HepG2 (cell line): ENCODE measurements at regions not wholly inside any gene's neighbourhood (a gene's known extent, or its start where the extent isn't known, plus 50 kb on each side); places are given as distances from the start of the nearest gene placed in this dataset.

Source experiments
- ATAC-seq: fragments of 200-7000 bp; cut with Tn5 transposase; 3 replicates; pipeline ENCODE4 v1.9.1; 2020; ENCODE audit warnings: mild to moderate bottlenecking, moderate library complexity
- BruUV-seq: library from RNA; stranded (reverse); fragments of 400-500 nt; replicated peaks from 2 replicates; lab custom pipeline; 2021; lab: Mats Ljungman, UMichigan
- CTCF ChIA-PET: fragments of 300-600 bp; formaldehyde crosslinking; extraction: SDS; loops from one replicate; lab custom pipeline; 2021; ENCODE audit warnings: low total read pairs, inconsistent platforms, low intra/inter-chr PET ratio; lab: Yijun Ruan, JAX
- POLR2A ChIA-PET: fragments of 350-600 bp; sonication (Branson Sonifier 250); formaldehyde crosslinking; loops from one replicate; lab custom pipeline; 2020; ENCODE audit warnings: antibody characterized with exemption, inconsistent platforms; lab: Yijun Ruan, JAX
- DNase-seq: peaks from one replicate; pipeline ENCODE4 v3.0.0-alpha.2; 2015; ENCODE audit warnings: low spot score
- FAIRE-seq: peaks from 3 replicates; lab custom pipeline; 2011; peaks lifted over from hg19 to GRCh38; lab: Jason Lieb, UNC
- H2AFZ ChIP-seq: one replicate; pipeline ENCODE4 v1.6.1; 2011; ENCODE audit warnings: low read length, inconsistent platforms
- H3K27ac ChIP-seq: fragments of 300-600 bp; 3 replicates; pipeline ENCODE4 v1.8.0; 2011; ENCODE audit warnings: mixed run types, mild to moderate bottlenecking, mixed read lengths, low read length, inconsistent platforms; ENCODE audit not compliant: insufficient read depth; ENCODE audit errors: extremely low read length
- H3K27me3 ChIP-seq, 2 experiments: fragments of 200-600 bp in 1 of 2; 2 replicates in 1 of 2; 3 replicates in 1 of 2; pipeline versions ENCODE4 v1.6.0 to v1.8.0; 2011; ENCODE audit warnings: low read length in 2 of 2, mild to moderate bottlenecking in 2 of 2, moderate library complexity in 2 of 2, inconsistent platforms in 1 of 2; ENCODE audit not compliant: insufficient read depth in 2 of 2, control insufficient read depth in 1 of 2
- H3K36me3 ChIP-seq, 2 experiments: fragments of 200-600 bp in 1 of 2; replicated peaks in 1 of 2; 2 replicates in 1 of 2; 3 replicates in 1 of 2; pipeline versions ENCODE4 v1.5.1 to v1.8.0; 2011; ENCODE audit warnings: low read length in 2 of 2, inconsistent platforms in 1 of 2; ENCODE audit not compliant: insufficient read depth in 2 of 2, control insufficient read depth in 1 of 2
- H3K4me1 ChIP-seq: 2 replicates; pipeline ENCODE4 v1.5.1; 2012; ENCODE audit warnings: low read length, inconsistent platforms; ENCODE audit not compliant: insufficient read depth
- H3K4me2 ChIP-seq: 2 replicates; pipeline ENCODE4 v1.6.0; 2011; ENCODE audit warnings: low read depth, low read length, inconsistent platforms
- H3K4me3 ChIP-seq, 3 experiments: fragments of 200-600 bp in 1 of 3; sonication (generic), shearing (Covaris generic) in 1 of 3; replicated peaks in 1 of 3; 2 replicates each; pipeline ENCODE4 v1.5.1; 2011 to 2016; ENCODE audit warnings: low read length in 3 of 3, inconsistent platforms in 2 of 3, low read depth in 2 of 3, mild to moderate bottlenecking in 2 of 3, control low read depth in 1 of 3, mixed read lengths in 1 of 3; ENCODE audit not compliant: insufficient read depth in 1 of 3
- H3K79me2 ChIP-seq: one replicate; pipeline ENCODE4 v1.6.1; 2011; ENCODE audit warnings: low read length, inconsistent platforms; ENCODE audit not compliant: insufficient read depth
- H3K9ac ChIP-seq: 2 replicates; pipeline ENCODE4 v1.6.0; 2011; ENCODE audit warnings: mild to moderate bottlenecking, low read depth, low read length, inconsistent platforms; ENCODE audit not compliant: insufficient read depth
- H3K9me3 ChIP-seq: 2 replicates; pipeline ENCODE4 v1.5.1; 2012; ENCODE audit warnings: mild to moderate bottlenecking, low read length
- H4K20me1 ChIP-seq: 2 replicates; pipeline ENCODE4 v1.6.0; 2011; ENCODE audit warnings: inconsistent platforms, mild to moderate bottlenecking, low read length, moderate library complexity; ENCODE audit not compliant: insufficient read depth
- FOSL2 ChIP-seq: sonication (generic); formaldehyde crosslinking; IDR thresholded peaks from 2 replicates; pipeline ENCODE4 v1.4.0; 2020; ENCODE audit warnings: missing genetic modification reagents
- PTBP1 ChIP-seq: fragments of 200-400 bp; formaldehyde crosslinking; IDR thresholded peaks from 2 replicates; pipeline ENCODE4 v1.6.1; 2018; ENCODE audit warnings: low read length, low read depth; ENCODE audit not compliant: poor library complexity, severe bottlenecking
- RARG ChIP-seq: sonication (generic); formaldehyde crosslinking; IDR thresholded peaks from 2 replicates; pipeline ENCODE4 v1.4.0; 2020; ENCODE audit warnings: low read depth, mild to moderate bottlenecking, missing genetic modification reagents
- RXRA ChIP-seq: sonication (generic); formaldehyde crosslinking; IDR thresholded peaks from 2 replicates; pipeline ENCODE4 v1.5.1; 2020; ENCODE audit warnings: missing genetic modification reagents
- SETDB1 ChIP-seq: sonication (generic); formaldehyde crosslinking; IDR thresholded peaks from 2 replicates; pipeline ENCODE4 v1.5.1; 2020; ENCODE audit warnings: missing genetic modification reagents, mild to moderate bottlenecking, borderline replicate concordance
- SP5 ChIP-seq: IDR thresholded peaks from 2 replicates; pipeline ENCODE4 v1.6.1; 2016; ENCODE audit warnings: low read depth, borderline replicate concordance
- ZMYM3 ChIP-seq: sonication (generic); formaldehyde crosslinking; IDR thresholded peaks from 2 replicates; pipeline ENCODE4 v1.5.1; 2020; ENCODE audit warnings: mild to moderate bottlenecking, missing genetic modification reagents
- ZNF431 ChIP-seq: sonication (generic); formaldehyde crosslinking; IDR thresholded peaks from 2 replicates; pipeline ENCODE4 v1.9.0; 2022; ENCODE audit warnings: missing genetic modification reagents, low read depth, mild to moderate bottlenecking, borderline replicate concordance
- WGBS: methylation state at CpG from one replicate; pipeline ENCODE4 v1.1.6; 2017; ENCODE audit warnings: low lambda C conversion rate; 5-methylcytosine and 5-hydroxymethylcytosine counted together
- in situ Hi-C: cut with HindIII; loops from 2 replicates; pipeline ENCODE4 v1.10.0; 2017; ENCODE audit warnings: low pct_unique_long_range_greater_than_20kb; ENCODE audit not compliant: extremely low pct_ligation_motif_present
- intact Hi-C: fragments of 100-400 bp; cut with micrococcal nuclease; formaldehyde crosslinking; loops from one replicate; pipeline ENCODE4 v1.10.0; 2022; ENCODE audit not compliant: unreplicated experiment
- TF ChIP-seq, protein P1 (sequence below): IDR thresholded peaks from 2 replicates; pipeline ENCODE4 v1.6.1; 2016
- TF ChIP-seq, protein P2 (sequence below): sonication (generic); formaldehyde crosslinking; IDR thresholded peaks from 2 replicates; pipeline ENCODE4 v1.4.0; 2020; ENCODE audit warnings: mild to moderate bottlenecking, missing genetic modification reagents
- TF ChIP-seq, protein P3 (sequence below): sonication (generic); formaldehyde crosslinking; conservative IDR thresholded peaks from 2 replicates; pipeline ENCODE4 v1.4.0; 2020; ENCODE audit warnings: mild to moderate bottlenecking, missing genetic modification reagents, moderate library complexity
- TF ChIP-seq, protein P4 (sequence below): sonication (generic); formaldehyde crosslinking; IDR thresholded peaks from 2 replicates; pipeline ENCODE4 v1.8.0; 2022; ENCODE audit warnings: missing genetic modification reagents, low read depth, mild to moderate bottlenecking, borderline replicate concordance
- TF ChIP-seq, protein P5 (sequence below): sonication (generic); formaldehyde crosslinking; IDR thresholded peaks from 2 replicates; pipeline ENCODE4 v1.4.0; 2020; ENCODE audit warnings: missing genetic modification reagents

DNA sequence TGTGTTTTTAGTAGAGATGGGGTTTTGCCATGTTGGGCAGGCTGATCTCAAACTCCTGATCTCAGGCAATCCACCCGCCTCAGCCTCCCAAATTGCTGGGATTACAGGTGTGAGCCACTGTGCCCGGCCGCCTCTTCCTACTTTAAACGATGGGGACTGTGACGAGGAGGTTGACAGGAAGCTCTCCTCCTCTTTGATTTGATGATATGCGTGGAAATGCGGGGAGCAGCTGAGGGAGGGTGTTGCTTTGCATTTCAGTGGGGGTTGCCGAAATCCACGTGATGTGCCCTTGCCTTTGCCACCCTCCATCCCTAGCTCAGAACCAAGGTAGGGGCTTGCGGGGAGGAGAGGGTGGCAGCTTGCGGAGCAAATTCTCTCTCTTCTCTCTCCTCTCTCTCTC, 189.6 kb downstream of the AACS start:
- ChIA-PET POLR2A (no interaction called here), CTCF (no interaction called here)
- DNase-seq (no peak), ATAC-seq (no peak), FAIRE-seq (no peak)
- H3K9ac ChIP-seq: no peak overlapping the region
- H3K4me2 ChIP-seq: no peak overlapping the region
- no peaks in the 10 kb centered on the region for H3K79me2 ChIP-seq
- H3K27ac ChIP-seq: no peak overlapping the region
- BruUV-seq: no TSS peak
- peaks cover 3 to 40% of the 10 kb centered on the region in 2 experiments for H3K27me3 ChIP-seq
- in situ Hi-C loops (no loop called here), intact Hi-C loops (no loop called here)
- no peak overlapping the region for H2AFZ ChIP-seq
- 30% methylated on average over 11 of the region's 11 CpGs for WGBS
- H3K4me3 ChIP-seq: no peak overlapping the region
- no peaks in the 10 kb centered on the region for H3K36me3 ChIP-seq
- H3K4me1 ChIP-seq: no peaks in the 10 kb centered on the region
- no peaks in the 10 kb centered on the region for H4K20me1 ChIP-seq
- H3K9me3 ChIP-seq: no peaks in the 10 kb centered on the region
- TF ChIP-seq ZNF431 (CRISPR knock-in tag) (no peak), RARG (no peak), FOSL2 (CRISPR knock-in tag) (no peak), PTBP1 (no peak), RXRA (no peak), ZMYM3 (CRISPR knock-in tag) (no peak), SP5 (no peak), SETDB1 (CRISPR knock-in tag) (no peak)
- TF ChIP-seq, protein P1, sequence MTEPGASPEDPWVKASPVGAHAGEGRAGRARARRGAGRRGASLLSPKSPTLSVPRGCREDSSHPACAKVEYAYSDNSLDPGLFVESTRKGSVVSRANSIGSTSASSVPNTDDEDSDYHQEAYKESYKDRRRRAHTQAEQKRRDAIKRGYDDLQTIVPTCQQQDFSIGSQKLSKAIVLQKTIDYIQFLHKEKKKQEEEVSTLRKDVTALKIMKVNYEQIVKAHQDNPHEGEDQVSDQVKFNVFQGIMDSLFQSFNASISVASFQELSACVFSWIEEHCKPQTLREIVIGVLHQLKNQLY (CRISPR knock-in tag): no peak
- TF ChIP-seq, protein P2, sequence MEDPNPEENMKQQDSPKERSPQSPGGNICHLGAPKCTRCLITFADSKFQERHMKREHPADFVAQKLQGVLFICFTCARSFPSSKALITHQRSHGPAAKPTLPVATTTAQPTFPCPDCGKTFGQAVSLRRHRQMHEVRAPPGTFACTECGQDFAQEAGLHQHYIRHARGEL (CRISPR knock-in tag): no peak
- TF ChIP-seq, protein P3, sequence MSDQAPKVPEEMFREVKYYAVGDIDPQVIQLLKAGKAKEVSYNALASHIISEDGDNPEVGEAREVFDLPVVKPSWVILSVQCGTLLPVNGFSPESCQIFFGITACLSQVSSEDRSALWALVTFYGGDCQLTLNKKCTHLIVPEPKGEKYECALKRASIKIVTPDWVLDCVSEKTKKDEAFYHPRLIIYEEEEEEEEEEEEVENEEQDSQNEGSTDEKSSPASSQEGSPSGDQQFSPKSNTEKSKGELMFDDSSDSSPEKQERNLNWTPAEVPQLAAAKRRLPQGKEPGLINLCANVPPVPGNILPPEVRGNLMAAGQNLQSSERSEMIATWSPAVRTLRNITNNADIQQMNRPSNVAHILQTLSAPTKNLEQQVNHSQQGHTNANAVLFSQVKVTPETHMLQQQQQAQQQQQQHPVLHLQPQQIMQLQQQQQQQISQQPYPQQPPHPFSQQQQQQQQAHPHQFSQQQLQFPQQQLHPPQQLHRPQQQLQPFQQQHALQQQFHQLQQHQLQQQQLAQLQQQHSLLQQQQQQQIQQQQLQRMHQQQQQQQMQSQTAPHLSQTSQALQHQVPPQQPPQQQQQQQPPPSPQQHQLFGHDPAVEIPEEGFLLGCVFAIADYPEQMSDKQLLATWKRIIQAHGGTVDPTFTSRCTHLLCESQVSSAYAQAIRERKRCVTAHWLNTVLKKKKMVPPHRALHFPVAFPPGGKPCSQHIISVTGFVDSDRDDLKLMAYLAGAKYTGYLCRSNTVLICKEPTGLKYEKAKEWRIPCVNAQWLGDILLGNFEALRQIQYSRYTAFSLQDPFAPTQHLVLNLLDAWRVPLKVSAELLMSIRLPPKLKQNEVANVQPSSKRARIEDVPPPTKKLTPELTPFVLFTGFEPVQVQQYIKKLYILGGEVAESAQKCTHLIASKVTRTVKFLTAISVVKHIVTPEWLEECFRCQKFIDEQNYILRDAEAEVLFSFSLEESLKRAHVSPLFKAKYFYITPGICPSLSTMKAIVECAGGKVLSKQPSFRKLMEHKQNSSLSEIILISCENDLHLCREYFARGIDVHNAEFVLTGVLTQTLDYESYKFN (CRISPR knock-in tag): no peak
- TF ChIP-seq, protein P4, sequence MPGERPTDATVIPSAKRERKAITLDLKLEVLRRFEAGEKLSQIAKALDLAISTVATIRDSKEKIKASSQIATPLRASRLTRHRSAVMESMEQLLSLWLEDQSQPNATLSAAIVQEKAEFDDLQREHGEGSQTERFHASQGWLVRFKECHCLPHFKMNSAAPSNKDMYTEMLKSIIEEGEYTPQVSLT (CRISPR knock-in tag): no peak
- TF ChIP-seq, protein P5, sequence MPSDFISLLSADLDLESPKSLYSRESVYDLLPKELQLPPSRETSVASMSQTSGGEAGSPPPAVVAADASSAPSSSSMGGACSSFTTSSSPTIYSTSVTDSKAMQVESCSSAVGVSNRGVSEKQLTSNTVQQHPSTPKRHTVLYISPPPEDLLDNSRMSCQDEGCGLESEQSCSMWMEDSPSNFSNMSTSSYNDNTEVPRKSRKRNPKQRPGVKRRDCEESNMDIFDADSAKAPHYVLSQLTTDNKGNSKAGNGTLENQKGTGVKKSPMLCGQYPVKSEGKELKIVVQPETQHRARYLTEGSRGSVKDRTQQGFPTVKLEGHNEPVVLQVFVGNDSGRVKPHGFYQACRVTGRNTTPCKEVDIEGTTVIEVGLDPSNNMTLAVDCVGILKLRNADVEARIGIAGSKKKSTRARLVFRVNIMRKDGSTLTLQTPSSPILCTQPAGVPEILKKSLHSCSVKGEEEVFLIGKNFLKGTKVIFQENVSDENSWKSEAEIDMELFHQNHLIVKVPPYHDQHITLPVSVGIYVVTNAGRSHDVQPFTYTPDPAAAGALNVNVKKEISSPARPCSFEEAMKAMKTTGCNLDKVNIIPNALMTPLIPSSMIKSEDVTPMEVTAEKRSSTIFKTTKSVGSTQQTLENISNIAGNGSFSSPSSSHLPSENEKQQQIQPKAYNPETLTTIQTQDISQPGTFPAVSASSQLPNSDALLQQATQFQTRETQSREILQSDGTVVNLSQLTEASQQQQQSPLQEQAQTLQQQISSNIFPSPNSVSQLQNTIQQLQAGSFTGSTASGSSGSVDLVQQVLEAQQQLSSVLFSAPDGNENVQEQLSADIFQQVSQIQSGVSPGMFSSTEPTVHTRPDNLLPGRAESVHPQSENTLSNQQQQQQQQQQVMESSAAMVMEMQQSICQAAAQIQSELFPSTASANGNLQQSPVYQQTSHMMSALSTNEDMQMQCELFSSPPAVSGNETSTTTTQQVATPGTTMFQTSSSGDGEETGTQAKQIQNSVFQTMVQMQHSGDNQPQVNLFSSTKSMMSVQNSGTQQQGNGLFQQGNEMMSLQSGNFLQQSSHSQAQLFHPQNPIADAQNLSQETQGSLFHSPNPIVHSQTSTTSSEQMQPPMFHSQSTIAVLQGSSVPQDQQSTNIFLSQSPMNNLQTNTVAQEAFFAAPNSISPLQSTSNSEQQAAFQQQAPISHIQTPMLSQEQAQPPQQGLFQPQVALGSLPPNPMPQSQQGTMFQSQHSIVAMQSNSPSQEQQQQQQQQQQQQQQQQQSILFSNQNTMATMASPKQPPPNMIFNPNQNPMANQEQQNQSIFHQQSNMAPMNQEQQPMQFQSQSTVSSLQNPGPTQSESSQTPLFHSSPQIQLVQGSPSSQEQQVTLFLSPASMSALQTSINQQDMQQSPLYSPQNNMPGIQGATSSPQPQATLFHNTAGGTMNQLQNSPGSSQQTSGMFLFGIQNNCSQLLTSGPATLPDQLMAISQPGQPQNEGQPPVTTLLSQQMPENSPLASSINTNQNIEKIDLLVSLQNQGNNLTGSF (CRISPR knock-in tag): no peak
